GM23338 (cell line): ENCODE measurements at regions not wholly inside any gene's neighbourhood (a gene's known extent, or its start where the extent isn't known, plus 50 kb on each side); places are given as distances from the start of the nearest gene placed in this dataset.

ENCODE experiments used
- ATAC-seq: fragments of 200-7000 bp; cut with Tn5 transposase; 3 replicates; pipeline ENCODE4 v1.9.1; 2020
- DNase-seq: peaks from one replicate; pipeline ENCODE4 v3.0.0-alpha.2; 2015; ENCODE audit warnings: low spot score
- H2AFZ ChIP-seq: fragments of 200-600 bp; sonication (generic); 2 replicates; pipeline ENCODE4 v1.8.0; 2016; ENCODE audit warnings: antibody characterized with exemption, mild to moderate bottlenecking, moderate library complexity
- H3F3A ChIP-seq: fragments of 200-600 bp; sonication (generic); replicated peaks from 2 replicates; pipeline ENCODE4 v1.8.0; 2017; ENCODE audit warnings: antibody characterized with exemption, mixed run types, low read depth
- H3K27ac ChIP-seq: fragments of 200-600 bp; sonication (generic); 2 replicates; pipeline ENCODE4 v1.6.1; 2016; ENCODE audit warnings: low read depth
- H3K27me3 ChIP-seq: fragments of 200-600 bp; sonication (generic); 2 replicates; pipeline ENCODE4 v1.8.0; 2016; ENCODE audit warnings: mild to moderate bottlenecking, mixed run types, moderate library complexity; ENCODE audit not compliant: insufficient read depth
- H3K36me3 ChIP-seq: fragments of 200-600 bp; sonication (generic); 2 replicates; pipeline ENCODE4 v1.8.0; 2016; ENCODE audit warnings: mild to moderate bottlenecking; ENCODE audit not compliant: insufficient read depth
- H3K4me1 ChIP-seq: fragments of 200-600 bp; sonication (generic); 2 replicates; pipeline ENCODE4 v1.8.0; 2016; ENCODE audit warnings: mild to moderate bottlenecking, moderate library complexity; ENCODE audit not compliant: insufficient read depth
- H3K4me2 ChIP-seq: fragments of 200-600 bp; sonication (generic); 2 replicates; pipeline ENCODE4 v1.7.1; 2017; ENCODE audit warnings: mixed run types
- H3K4me3 ChIP-seq: fragments of 200-600 bp; sonication (generic); 2 replicates; pipeline ENCODE4 v1.6.1; 2016; ENCODE audit warnings: mixed run types
- H3K79me2 ChIP-seq: fragments of 200-600 bp; sonication (generic); replicated peaks from 2 replicates; pipeline ENCODE4 v1.8.0; 2017; ENCODE audit warnings: mild to moderate bottlenecking; ENCODE audit not compliant: insufficient read depth
- H3K9me2 ChIP-seq: fragments of 200-600 bp; sonication (generic); 2 replicates; pipeline ENCODE4 v1.8.0; 2017; ENCODE audit not compliant: insufficient read depth
- H4K20me1 ChIP-seq: fragments of 200-600 bp; sonication (generic); replicated peaks from 2 replicates; pipeline ENCODE4 v1.8.0; 2017; ENCODE audit warnings: mild to moderate bottlenecking; ENCODE audit not compliant: insufficient read depth
- H3K27ac Mint-ChIP-seq: 2 replicates; pipeline ENCODE4 v1.8.0; 2020; ENCODE audit warnings: inconsistent platforms, mild to moderate bottlenecking, moderate library complexity, mixed read lengths
- H3K27me3 Mint-ChIP-seq: 3 replicates; pipeline ENCODE4 v1.8.0; 2022; ENCODE audit warnings: low read depth, mild to moderate bottlenecking, moderate library complexity, mixed read lengths, inconsistent platforms; ENCODE audit not compliant: insufficient read depth, poor library complexity
- H3K36me3 Mint-ChIP-seq: 3 replicates; pipeline ENCODE4 v1.8.0; 2021; ENCODE audit warnings: low read depth, mild to moderate bottlenecking, inconsistent platforms, moderate library complexity, mixed read lengths
- H3K4me1 Mint-ChIP-seq: 3 replicates; pipeline ENCODE4 v1.8.0; 2020; ENCODE audit warnings: mild to moderate bottlenecking, inconsistent platforms, mixed read lengths
- H3K4me3 Mint-ChIP-seq: 3 replicates; pipeline ENCODE4 v1.8.0; 2021; ENCODE audit warnings: moderate library complexity, mild to moderate bottlenecking, inconsistent platforms, mixed read lengths
- H3K9me3 Mint-ChIP-seq: 3 replicates; pipeline ENCODE4 v1.8.0; 2020; ENCODE audit warnings: moderate library complexity, mild to moderate bottlenecking, inconsistent platforms, mixed read lengths
- CREB1 ChIP-seq: fragments of 250-450 bp; sonication (Bioruptor Pico); IDR thresholded peaks from 2 replicates; pipeline ENCODE4 v1.5.0; 2020; ENCODE audit warnings: low read depth, mild to moderate bottlenecking, moderate library complexity
- ETS1 ChIP-seq: IDR thresholded peaks from 2 replicates; pipeline ENCODE4 v1.6.1; 2016; ENCODE audit warnings: antibody characterized with exemption
- EZH2 ChIP-seq: fragments of 200-600 bp; sonication (generic); IDR thresholded peaks from one replicate; pipeline ENCODE4 v1.8.0; 2017; ENCODE audit warnings: antibody characterized with exemption, mild to moderate bottlenecking, low read depth; ENCODE audit not compliant: unreplicated experiment
- EZH2phosphoT487 ChIP-seq: fragments of 200-600 bp; sonication (generic); IDR thresholded peaks from one replicate; pipeline ENCODE4 v1.8.1; 2018; ENCODE audit warnings: antibody characterized with exemption; ENCODE audit not compliant: unreplicated experiment
- NANOG ChIP-seq: IDR thresholded peaks from 2 replicates; pipeline ENCODE4 v1.6.1; 2016; ENCODE audit warnings: antibody characterized with exemption, borderline replicate concordance
- REST ChIP-seq: IDR thresholded peaks from one replicate; pipeline ENCODE4 v1.6.1; 2018; ENCODE audit warnings: antibody characterized with exemption; ENCODE audit not compliant: unreplicated experiment
- STAT1 ChIP-seq: IDR thresholded peaks from one replicate; pipeline ENCODE4 v1.6.1; 2016; ENCODE audit warnings: antibody characterized with exemption; ENCODE audit not compliant: unreplicated experiment
- ZNF462 ChIP-seq: fragments of 250-450 bp; sonication (Bioruptor Pico); IDR thresholded peaks from 2 replicates; pipeline ENCODE4 v1.5.0; 2020; ENCODE audit warnings: mild to moderate bottlenecking, moderate library complexity

GRCh38 chr18:55732227-55733106, 144.5 kb upstream of the TCF4 start:
- Histone ChIP-seq H3K36me3 (no peaks in the 10 kb centered on the region), H3K27me3 (no peaks in the 10 kb centered on the region), H4K20me1 (no peaks in the 10 kb centered on the region), H3K4me1 (no peaks in the 10 kb centered on the region; the same call in 1 of the 2 replicates), H3K27ac (no peak overlapping the region), H3K79me2 (no peaks in the 10 kb centered on the region), H2AFZ (no peak overlapping the region), H3K4me2 (no peak overlapping the region), H3K9me2 (peaks cover 9% of the 10 kb centered on the region; the same call in 1 of the 2 replicates), H3K4me3 (no peak overlapping the region), H3F3A (no peaks in the 10 kb centered on the region)
- Mint-ChIP-seq H3K36me3 (no peaks in the 10 kb centered on the region), H3K27ac (no peak overlapping the region), H3K4me3 (no peak overlapping the region), H3K27me3 (no peaks in the 10 kb centered on the region), H3K4me1 (peaks cover 4% of the 10 kb centered on the region; the same call in 1 of the 3 replicates), H3K9me3 (no peaks in the 10 kb centered on the region)
- ATAC-seq (no peak), DNase-seq (no peak)
- TF ChIP-seq NANOG (no peak), REST (no peak), ZNF462 (CRISPR knock-in tag) (no peak), EZH2phosphoT487 (no peak), STAT1 (no peak), ETS1 (no peak), CREB1 (CRISPR knock-in tag) (no peak), EZH2 (no peak)
